Stomach smooth muscle (tissue), 2 donors: ENCODE measurements at regions not wholly inside any gene's neighbourhood (a gene's known extent, or its start where the extent isn't known, plus 50 kb on each side); places are given as distances from the start of the nearest gene placed in this dataset.

Source experiments
- H3K27ac ChIP-seq: one replicate; pipeline ENCODE4 v1.7.0; 2013; ENCODE audit warnings: mild to moderate bottlenecking, low read length, inconsistent platforms
- H3K27me3 ChIP-seq, 2 donors: one replicate each; pipeline ENCODE4 v1.7.0; 2013; ENCODE audit warnings: low read length in 2 of 2; ENCODE audit not compliant: insufficient read depth in 2 of 2, control insufficient read depth in 1 of 2
- H3K36me3 ChIP-seq, 2 donors: one replicate each; pipeline ENCODE4 v1.7.0; 2013; ENCODE audit warnings: low read length in 2 of 2; ENCODE audit not compliant: control insufficient read depth in 2 of 2, insufficient read depth in 2 of 2
- H3K4me1 ChIP-seq: one replicate; pipeline ENCODE4 v1.7.0; 2013; ENCODE audit warnings: low read length; ENCODE audit not compliant: control insufficient read depth, insufficient read depth
- H3K4me3 ChIP-seq, 2 donors: one replicate each; pipeline ENCODE4 v1.7.0; 2013; ENCODE audit warnings: low read length in 2 of 2
- H3K9ac ChIP-seq, 2 donors: one replicate each; pipeline ENCODE4 v1.7.0; 2013; ENCODE audit warnings: low read length in 2 of 2, mild to moderate bottlenecking in 1 of 2
- H3K9me3 ChIP-seq, 2 donors: one replicate each; pipeline ENCODE4 v1.7.0; 2013; ENCODE audit warnings: low read length in 2 of 2; ENCODE audit not compliant: control insufficient read depth in 2 of 2
- donor health status: healthy.
- donor health status: Pancreatic carcinoma.

GRCh38 chr14:44420226-44420625 is 86.9 kb downstream of the FSCB start:
- no peak overlapping the region for H3K9ac ChIP-seq
- no peaks in the 10 kb centered on the region for H3K4me1 ChIP-seq
- no peak overlapping the region for H3K27ac ChIP-seq
- H3K36me3 ChIP-seq = no peaks in the 10 kb centered on the region
- peaks cover 2 to 4% of the 10 kb centered on the region in 2 donors for H3K9me3 ChIP-seq
- H3K27me3 ChIP-seq = no peaks in the 10 kb centered on the region
- H3K4me3 ChIP-seq = no peak overlapping the region

- Histone ChIP-seq H3K4me1 (no peaks in the 10 kb centered on the region), H3K4me3 (no peak overlapping the region), H3K27ac (no peak overlapping the region), H3K36me3 (no peaks in the 10 kb centered on the region), H3K27me3 (no peaks in the 10 kb centered on the region), H3K9me3 (peaks cover 2 to 4% of the 10 kb centered on the region in 2 donors), H3K9ac (no peak overlapping the region)
Measured at GRCh38 chr14:44418856-44419255, 88.2 kb downstream of the FSCB start.

DNA sequence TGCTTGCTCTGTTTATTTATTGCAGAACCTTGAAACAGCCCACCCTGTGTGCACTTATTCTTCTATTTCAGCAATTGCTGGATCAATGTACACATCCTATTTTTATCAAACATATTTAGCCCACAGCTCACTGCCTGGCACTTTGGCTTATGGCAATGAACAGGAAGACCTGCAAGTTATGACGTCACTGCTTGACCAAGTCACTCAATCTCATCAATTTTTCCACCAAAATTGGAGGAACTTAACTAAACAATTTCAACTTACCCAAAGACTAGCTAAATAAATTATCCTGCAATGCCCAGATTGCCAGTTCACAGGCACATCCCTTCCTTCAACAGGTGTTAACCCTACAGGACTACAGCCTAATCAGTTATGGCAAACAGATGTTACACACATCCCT is 89.3 kb downstream of the FSCB start:
- Histone ChIP-seq H3K4me3 (no peak overlapping the region), H3K27ac (no peak overlapping the region), H3K9me3 (peaks cover 2 to 4% of the 10 kb centered on the region in 2 donors), H3K36me3 (no peaks in the 10 kb centered on the region), H3K4me1 (no peaks in the 10 kb centered on the region), H3K9ac (no peak overlapping the region), H3K27me3 (no peaks in the 10 kb centered on the region)

DNA sequence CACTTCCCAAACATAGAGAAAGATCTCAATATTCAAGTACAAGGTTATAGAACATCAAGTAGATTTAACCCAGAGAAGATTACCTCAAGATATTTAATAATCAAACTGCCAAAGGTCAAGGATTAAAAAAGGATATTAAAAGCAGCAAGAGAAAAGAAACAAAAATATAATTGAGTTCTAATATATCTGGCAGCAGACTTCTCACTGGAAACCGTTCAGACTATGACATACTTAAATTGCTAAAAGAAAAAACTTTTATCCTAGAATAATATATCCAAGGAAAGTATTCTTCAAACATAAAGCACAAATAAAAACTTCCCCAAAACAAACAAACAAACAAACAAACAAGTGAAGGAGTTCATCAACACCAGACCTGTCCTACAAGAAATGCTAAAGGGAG is 92.4 kb downstream of the FSCB start:
- no peak overlapping the region for H3K9ac ChIP-seq
- H3K4me1 ChIP-seq = no peaks in the 10 kb centered on the region
- H3K27me3 ChIP-seq = no peaks in the 10 kb centered on the region
- H3K4me3 ChIP-seq = no peak overlapping the region
- H3K9me3 ChIP-seq = peaks cover 2 to 4% of the 10 kb centered on the region in 2 donors
- no peak overlapping the region for H3K27ac ChIP-seq
- no peaks in the 10 kb centered on the region for H3K36me3 ChIP-seq

GRCh38 chr14:44412858-44413569 is 94.1 kb downstream of the FSCB start:
- H3K4me3 ChIP-seq = no peak overlapping the region
- H3K27ac ChIP-seq = no peak overlapping the region
- H3K36me3 ChIP-seq = no peaks in the 10 kb centered on the region
- peaks cover 2% of the 10 kb centered on the region in 2 donors for H3K9me3 ChIP-seq
- H3K4me1 ChIP-seq = no peaks in the 10 kb centered on the region
- no peak overlapping the region for H3K9ac ChIP-seq
- no peaks in the 10 kb centered on the region for H3K27me3 ChIP-seq

DNA sequence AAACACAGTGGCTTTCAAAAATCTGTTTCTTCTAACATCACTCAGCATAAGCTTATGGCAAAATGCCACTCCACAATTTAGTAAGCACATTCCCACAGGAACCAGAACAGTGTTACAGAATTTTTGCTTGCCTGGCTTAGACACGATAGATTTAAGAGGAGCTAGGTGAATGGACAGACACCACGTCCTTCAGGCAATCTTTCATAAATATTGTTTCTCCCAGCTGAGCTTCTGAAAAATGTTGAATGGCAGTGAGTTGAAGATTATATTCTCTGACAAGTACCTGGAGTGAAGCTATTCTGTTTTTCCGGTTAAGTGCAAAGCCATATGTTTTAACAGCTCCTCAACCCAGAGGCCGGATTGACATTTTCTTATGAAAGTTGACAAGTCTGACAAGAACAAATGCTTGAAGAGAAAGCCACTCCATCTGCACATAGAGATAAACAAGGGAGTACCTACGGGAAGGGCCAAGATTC is 102.0 kb downstream of the FSCB start:
- no peaks in the 10 kb centered on the region for H3K27me3 ChIP-seq
- H3K4me1 ChIP-seq = no peaks in the 10 kb centered on the region
- no peaks in the 10 kb centered on the region for H3K9me3 ChIP-seq
- H3K4me3 ChIP-seq = no peak overlapping the region
- no peak overlapping the region for H3K27ac ChIP-seq
- no peak overlapping the region for H3K9ac ChIP-seq
- no peaks in the 10 kb centered on the region for H3K36me3 ChIP-seq

DNA sequence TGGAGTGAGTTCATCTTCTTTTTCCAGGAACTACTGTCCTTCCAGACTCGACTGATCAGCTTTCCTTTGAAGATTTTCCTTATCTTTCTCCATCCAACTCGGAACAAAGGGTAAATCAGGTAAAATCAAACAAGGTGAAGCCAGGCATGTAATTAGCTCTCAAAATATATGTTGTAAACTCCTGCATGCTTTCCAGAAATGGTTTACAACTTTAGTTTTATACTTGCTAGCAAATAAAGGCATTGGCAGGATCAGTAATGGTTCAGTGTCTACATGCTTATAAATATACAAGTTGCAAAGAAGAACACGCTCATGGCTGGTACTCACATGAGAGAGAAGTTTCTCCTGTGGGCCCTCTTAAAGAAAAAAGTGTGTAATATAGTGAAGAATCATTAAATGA is 102.5 kb downstream of the FSCB start:
- H3K27me3 ChIP-seq = no peaks in the 10 kb centered on the region
- no peaks in the 10 kb centered on the region for H3K4me1 ChIP-seq
- no peaks in the 10 kb centered on the region for H3K36me3 ChIP-seq
- H3K9me3 ChIP-seq = no peaks in the 10 kb centered on the region
- no peak overlapping the region for H3K27ac ChIP-seq
- no peak overlapping the region for H3K9ac ChIP-seq
- H3K4me3 ChIP-seq = no peak overlapping the region

DNA sequence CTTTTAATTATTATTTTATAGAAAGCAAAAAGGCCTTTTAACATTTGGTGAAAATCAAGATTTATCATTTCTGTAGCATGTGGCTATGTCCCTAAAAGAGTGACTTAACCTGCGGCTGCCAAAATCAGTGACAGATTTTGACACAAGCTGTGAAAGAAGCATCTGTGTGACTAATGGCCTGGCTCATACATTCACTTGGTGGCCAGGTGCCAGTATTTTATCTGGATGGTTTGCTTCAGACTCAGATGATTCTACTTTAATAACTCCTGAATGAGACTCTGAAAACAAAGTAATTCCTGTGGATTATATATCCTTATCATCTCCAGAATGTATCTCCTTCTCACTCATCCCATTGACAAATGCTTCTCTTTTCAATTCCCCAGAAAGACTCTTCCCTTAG is 103.0 kb downstream of the FSCB start:
- Histone ChIP-seq H3K27ac (no peak overlapping the region), H3K4me3 (no peak overlapping the region), H3K9me3 (no peaks in the 10 kb centered on the region), H3K4me1 (no peaks in the 10 kb centered on the region), H3K36me3 (no peaks in the 10 kb centered on the region), H3K27me3 (no peaks in the 10 kb centered on the region), H3K9ac (no peak overlapping the region)

- H3K9ac ChIP-seq = no peak overlapping the region
- no peaks in the 10 kb centered on the region for H3K36me3 ChIP-seq
- H3K27me3 ChIP-seq = no peaks in the 10 kb centered on the region
- H3K27ac ChIP-seq = no peak overlapping the region
- no peaks in the 10 kb centered on the region for H3K9me3 ChIP-seq
- no peaks in the 10 kb centered on the region for H3K4me1 ChIP-seq
- H3K4me3 ChIP-seq = no peak overlapping the region
Measured at GRCh38 chr14:44403193-44403592, 103.9 kb downstream of the FSCB start.

DNA sequence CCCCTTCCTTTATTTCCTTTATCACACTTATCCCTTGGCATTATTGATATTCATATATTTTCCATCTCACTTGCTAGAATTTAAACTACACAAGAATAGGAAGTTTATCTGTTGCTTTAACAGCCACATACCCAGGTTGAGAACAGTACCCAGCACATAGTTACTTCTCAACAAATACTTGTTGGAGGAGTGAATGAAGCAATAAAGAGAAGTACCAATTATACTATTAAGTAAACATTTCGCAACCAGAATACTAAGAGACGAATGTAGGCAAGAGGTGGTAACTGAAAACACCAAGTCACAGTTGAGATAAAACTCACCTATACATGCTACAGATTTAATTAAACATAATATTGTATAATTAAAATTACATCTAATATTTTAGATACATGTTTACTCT is 110.9 kb downstream of the FSCB start:
- no peaks in the 10 kb centered on the region for H3K9me3 ChIP-seq
- no peaks in the 10 kb centered on the region for H3K4me1 ChIP-seq

DNA sequence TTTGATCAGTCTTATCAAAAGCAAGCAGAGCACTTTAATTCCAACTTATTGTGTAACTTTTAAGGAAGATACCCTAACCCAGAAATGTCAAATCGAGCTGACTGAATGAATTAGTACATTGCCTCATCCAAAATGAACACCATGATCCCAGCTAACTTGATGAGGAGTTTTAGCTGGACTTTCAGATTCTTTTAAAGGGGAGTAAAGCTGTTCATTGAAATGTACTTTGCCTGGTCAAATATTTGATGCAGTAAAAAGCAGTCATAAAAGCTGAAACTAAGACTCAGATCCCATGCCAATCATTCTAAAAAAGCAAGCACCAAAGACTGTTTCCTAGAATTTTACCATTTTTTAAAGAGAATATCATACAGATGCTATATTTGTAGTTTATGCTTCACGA is 114.1 kb downstream of the FSCB start:
- H3K9ac ChIP-seq = no peak overlapping the region
- no peak overlapping the region for H3K27ac ChIP-seq
- no peaks in the 10 kb centered on the region for H3K4me1 ChIP-seq
- H3K36me3 ChIP-seq = no peaks in the 10 kb centered on the region
- no peaks in the 10 kb centered on the region for H3K9me3 ChIP-seq
- H3K4me3 ChIP-seq = no peak overlapping the region
- H3K27me3 ChIP-seq = no peaks in the 10 kb centered on the region

More for the DNA sequence above, 110.9 kb downstream of the FSCB start:
- Histone ChIP-seq H3K27me3 (no peaks in the 10 kb centered on the region), H3K36me3 (no peaks in the 10 kb centered on the region), H3K4me3 (no peak overlapping the region), H3K9ac (no peak overlapping the region), H3K27ac (no peak overlapping the region)
